H1 (cell line): ENCODE measurements at regions not wholly inside any gene's neighbourhood (a gene's known extent, or its start where the extent isn't known, plus 50 kb on each side); places are given as distances from the start of the nearest gene placed in this dataset.
"Not testable (repeated sequence)": the region's sequence is repeated elsewhere in the genome, so short reads cannot be mapped to it uniquely, and the experiment has no call there.

Experiments
- CTCF ChIA-PET: fragments of 300-600 bp; sonication (Branson Sonifier 250); formaldehyde crosslinking; loops from one replicate; lab custom pipeline; 2021; ENCODE audit not compliant: partially characterized antibody; lab: Charles Lee
- POLR2A ChIA-PET: fragments of 300-600 bp; sonication (Branson Sonifier 250); formaldehyde crosslinking; loops from one replicate; lab custom pipeline; 2021; ENCODE audit warnings: inconsistent platforms; ENCODE audit not compliant: partially characterized antibody; lab: Charles Lee
- DNase-seq, 2 experiments: peaks; one replicate each; pipeline versions ENCODE4 v3.0.0 to v3.0.0-alpha.2; 2010 to 2022; ENCODE audit warnings: low spot score in 2 of 2, low read depth in 1 of 2, mixed read lengths in 1 of 2
- FAIRE-seq: peaks from 2 replicates; lab custom pipeline; 2011; peaks lifted over from hg19 to GRCh38; lab: Jason Lieb, UNC
- H2AFZ ChIP-seq: 2 replicates; pipeline ENCODE4 v1.8.1; 2012; ENCODE audit warnings: low read length, inconsistent platforms
- H2AK5ac ChIP-seq: 2 replicates; pipeline ENCODE4 v1.6.1; 2013; ENCODE audit warnings: low read depth, low read length
- H2BK120ac ChIP-seq: replicated peaks from 2 replicates; pipeline ENCODE3; 2013; ENCODE audit warnings: low read depth, low read length, inconsistent platforms
- H2BK12ac ChIP-seq: 2 replicates; pipeline ENCODE4 v1.6.1; 2013; ENCODE audit warnings: low read depth, low read length
- H2BK15ac ChIP-seq: 2 replicates; pipeline ENCODE4 v1.6.1; 2013; ENCODE audit warnings: low read length
- H2BK20ac ChIP-seq: 2 replicates; pipeline ENCODE4 v1.6.1; 2013; ENCODE audit warnings: low read length
- H2BK5ac ChIP-seq: 2 replicates; pipeline ENCODE4 v1.6.1; 2013; ENCODE audit warnings: low read depth, low read length
- H3K14ac ChIP-seq: 2 replicates; pipeline ENCODE4 v1.6.1; 2013; ENCODE audit warnings: inconsistent platforms; ENCODE audit not compliant: insufficient read length
- H3K18ac ChIP-seq: 2 replicates; pipeline ENCODE4 v1.6.1; 2013; ENCODE audit warnings: low read length; ENCODE audit errors: extremely low read depth
- H3K23ac ChIP-seq: 2 replicates; pipeline ENCODE4 v1.6.1; 2013; ENCODE audit warnings: inconsistent platforms; ENCODE audit not compliant: insufficient read length
- H3K23me2 ChIP-seq: 2 replicates; pipeline ENCODE4 v1.6.1; 2013; ENCODE audit warnings: low read depth, low read length
- H3K27ac ChIP-seq: 2 replicates; pipeline ENCODE4 v1.6.1; 2011; ENCODE audit warnings: low read depth, low read length, inconsistent platforms
- H3K27me3 ChIP-seq, 4 experiments: replicated peaks in 1 of 4; 1 replicate in 1 of 4; 2 replicates in 3 of 4; pipeline versions ENCODE4 v1.6.1 to v1.8.1; 2011 to 2013; ENCODE audit warnings: low read length in 3 of 4, mild to moderate bottlenecking in 3 of 4, inconsistent platforms in 2 of 4, mixed read lengths in 2 of 4, moderate library complexity in 1 of 4; ENCODE audit not compliant: control insufficient read depth in 3 of 4, insufficient read depth in 3 of 4; ENCODE audit errors: extremely low read depth in 1 of 4
- H3K36me3 ChIP-seq, 4 experiments: 2 replicates each; pipeline versions ENCODE4 v1.6.1 to v1.8.1; 2011 to 2013; ENCODE audit warnings: mild to moderate bottlenecking in 4 of 4, low read length in 3 of 4, moderate library complexity in 2 of 4, control low read depth in 1 of 4, inconsistent platforms in 1 of 4; ENCODE audit not compliant: insufficient read depth in 4 of 4, control insufficient read depth in 2 of 4
- H3K4ac ChIP-seq: replicated peaks from 2 replicates; pipeline ENCODE3; 2013; ENCODE audit warnings: low read length, low read depth, mixed read lengths, inconsistent platforms; ENCODE audit not compliant: insufficient read length
- H3K4me1 ChIP-seq, 4 experiments: replicated peaks in 1 of 4; 1 replicate in 1 of 4; 2 replicates in 3 of 4; pipeline versions ENCODE4 v1.6.1 to v1.8.1; 2011 to 2013; ENCODE audit warnings: low read length in 3 of 4, inconsistent platforms in 2 of 4, mixed read lengths in 1 of 4; ENCODE audit not compliant: insufficient read depth in 4 of 4, control insufficient read depth in 3 of 4
- H3K4me2 ChIP-seq, 2 experiments: 2 replicates each; pipeline versions ENCODE4 v1.6.1 to v1.8.1; 2011 to 2013; ENCODE audit warnings: low read depth in 2 of 2, low read length in 2 of 2, control low read depth in 1 of 2, inconsistent platforms in 1 of 2, mild to moderate bottlenecking in 1 of 2; ENCODE audit not compliant: insufficient read depth in 1 of 2
- H3K4me3 ChIP-seq, 4 experiments: fragments of 200-600, 300-600 bp in 1 of 4; sonication (generic), shearing (Covaris generic), sonication (Bioruptor Twin) in 1 of 4; 2 replicates each; pipeline versions ENCODE4 v1.5.1 to v1.8.1; 2011 to 2016; ENCODE audit warnings: low read length in 4 of 4, low read depth in 3 of 4, control low read depth in 2 of 4, inconsistent platforms in 2 of 4, mild to moderate bottlenecking in 2 of 4, mixed read lengths in 1 of 4, moderate library complexity in 1 of 4; ENCODE audit not compliant: insufficient read depth in 2 of 4; ENCODE audit errors: extremely low read depth in 1 of 4
- H3K56ac ChIP-seq: replicated peaks from 2 replicates; pipeline ENCODE3; 2013; ENCODE audit warnings: low read depth, mild to moderate bottlenecking, mixed read lengths, low read length, inconsistent platforms; ENCODE audit not compliant: insufficient read length
- H3K79me1 ChIP-seq: 2 replicates; pipeline ENCODE4 v1.6.1; 2013; ENCODE audit warnings: low read depth, low read length, control low read depth
- H3K79me2 ChIP-seq, 2 experiments: 2 replicates each; pipeline versions ENCODE4 v1.6.1 to v1.8.1; 2012 to 2013; ENCODE audit warnings: low read length in 2 of 2, mild to moderate bottlenecking in 2 of 2, inconsistent platforms in 1 of 2; ENCODE audit not compliant: insufficient read depth in 2 of 2, control insufficient read depth in 1 of 2
- H3K9ac ChIP-seq, 4 experiments: replicated peaks in 1 of 4; 1 replicate in 1 of 4; 2 replicates in 3 of 4; pipeline versions ENCODE4 v1.6.1 to v1.8.1; 2011 to 2013; ENCODE audit warnings: low read depth in 3 of 4, low read length in 3 of 4, control low read depth in 2 of 4, mild to moderate bottlenecking in 2 of 4, moderate library complexity in 2 of 4, inconsistent platforms in 1 of 4; ENCODE audit errors: extremely low read depth in 1 of 4
- H3K9me3 ChIP-seq, 2 experiments: 2 replicates each; pipeline versions ENCODE4 v1.6.1 to v1.8.1; 2012 to 2013; ENCODE audit warnings: mild to moderate bottlenecking in 2 of 2, moderate library complexity in 2 of 2, control low read depth in 1 of 2, inconsistent platforms in 1 of 2, low read depth in 1 of 2, low read length in 1 of 2, mixed read lengths in 1 of 2; ENCODE audit not compliant: insufficient read depth in 2 of 2
- H4K20me1 ChIP-seq, 2 experiments: replicated peaks in 1 of 2; 2 replicates each; pipeline versions ENCODE3 to v1.8.1; 2011 to 2013; ENCODE audit warnings: inconsistent platforms in 2 of 2, low read length in 2 of 2, mild to moderate bottlenecking in 1 of 2; ENCODE audit not compliant: insufficient read depth in 2 of 2, control insufficient read depth in 1 of 2
- H4K5ac ChIP-seq: 2 replicates; pipeline ENCODE4 v1.6.1; 2013; ENCODE audit warnings: low read length, low read depth, mixed read lengths, inconsistent platforms; ENCODE audit not compliant: insufficient read length
- H4K8ac ChIP-seq: 2 replicates; pipeline ENCODE4 v1.8.0; 2013; ENCODE audit warnings: mild to moderate bottlenecking, moderate library complexity, low read length, inconsistent platforms; ENCODE audit not compliant: insufficient read depth; ENCODE audit errors: extremely low read depth
- H4K91ac ChIP-seq: replicated peaks from 2 replicates; pipeline ENCODE3; 2013; ENCODE audit warnings: low read length, mixed read lengths, inconsistent platforms; ENCODE audit not compliant: insufficient read length
- ATF2 ChIP-seq: IDR thresholded peaks from 2 replicates; pipeline ENCODE4 v1.6.1; 2012; ENCODE audit warnings: low read length, inconsistent platforms
- ZNF274 ChIP-seq: IDR thresholded peaks from 2 replicates; pipeline ENCODE4 v1.7.0; 2012; ENCODE audit warnings: low read length, borderline replicate concordance; ENCODE audit errors: extremely low read depth
- WGBS, 2 experiments: shearing (Covaris generic) in 1 of 2; methylation state at CpG; one replicate each; pipeline versions ENCODE4 v1.1.6 to v1.1.7; 2013 to 2015; ENCODE audit warnings: low lambda C conversion rate in 2 of 2, mixed read lengths in 2 of 2, inconsistent platforms in 1 of 2, low coverage in 1 of 2, missing lambda C conversion rate in 1 of 2; ENCODE audit not compliant: insufficient replicate concordance in 2 of 2, insufficient coverage in 1 of 2, insufficient read length in 1 of 2; ENCODE audit errors: extremely low coverage in 1 of 2, missing lambda C conversion rate in 1 of 2; 5-methylcytosine and 5-hydroxymethylcytosine counted together

GRCh38 chr3:35307296-35307695 lies 332.0 kb upstream of the ARPP21 start (continued):
- TF ChIP-seq ATF2 (no peak), ZNF274 (no peak)

GRCh38 chr3:35316841-35317240 lies 322.5 kb upstream of the ARPP21 start:
- H2BK20ac ChIP-seq, H3K79me1 ChIP-seq, H3K23me2 ChIP-seq, H3K56ac ChIP-seq, H3K27me3 ChIP-seq, H3K4me1 ChIP-seq, H3K27ac ChIP-seq, H4K8ac ChIP-seq, H3K4ac ChIP-seq, H3K14ac ChIP-seq, POLR2A ChIA-PET, H2BK5ac ChIP-seq, H3K18ac ChIP-seq, H2AFZ ChIP-seq, H3K36me3 ChIP-seq, H2AK5ac ChIP-seq, H4K5ac ChIP-seq, H3K4me2 ChIP-seq, H3K9me3 ChIP-seq, H3K23ac ChIP-seq, H3K79me2 ChIP-seq, DNase-seq, H2BK15ac ChIP-seq, H2BK12ac ChIP-seq, H3K4me3 ChIP-seq, H3K9ac ChIP-seq, H4K91ac ChIP-seq, FAIRE-seq, H2BK120ac ChIP-seq, H4K20me1 ChIP-seq: not testable (repeated sequence)
- WGBS, 2 experiments: 85% methylated on average over 2 of the region's 2 CpGs; no CpG with 5 or more reads in 1 of the 2 experiments
- CTCF ChIA-PET: interaction anchor here (0.6 kb wide), 1 partner anchor 631 kb away, joined by 3 read pairs; no protein-coding TSS in a partner anchor
